ENCODE measurements at regions not wholly inside any gene's neighbourhood (a gene's known extent, or its start where the extent isn't known, plus 50 kb on each side); places are given as distances from the start of the nearest gene placed in this dataset.

GRCh38 chr4:24091639-24092233, 201.9 kb upstream of the PPARGC1A start:
- no peak for DNase-seq

GRCh38 chr4:24089851-24090534, 200.1 kb upstream of the PPARGC1A start:
- DNase-seq = no peak

- no peak for DNase-seq
These were observed 191.0 kb upstream of the PPARGC1A start for GRCh38 chr4:24080871-24081270.

- no peak for DNase-seq
These were observed 188.6 kb upstream of the PPARGC1A start for GRCh38 chr4:24078347-24078962.

GRCh38 chr4:24076811-24077210, 187.0 kb upstream of the PPARGC1A start:
- no peak for DNase-seq

- DNase-seq = no peak
These were observed 184.1 kb upstream of the PPARGC1A start for GRCh38 chr4:24073948-24074347.

GRCh38 chr4:24071612-24072372, 181.9 kb upstream of the PPARGC1A start:
- DNase-seq = no peak

GRCh38 chr4:24070117-24070516, 180.3 kb upstream of the PPARGC1A start:
- DNase-seq = no peak

- no peak for DNase-seq
These were observed 177.7 kb upstream of the PPARGC1A start for GRCh38 chr4:24067367-24068193.

GRCh38 chr4:24065974-24066373, 176.1 kb upstream of the PPARGC1A start:
- DNase-seq = no peak

GRCh38 chr4:24063731-24064130, 173.9 kb upstream of the PPARGC1A start:
- DNase-seq = no peak

- no peak for DNase-seq
These were observed 171.1 kb upstream of the PPARGC1A start for GRCh38 chr4:24060932-24061331.

GRCh38 chr4:24059839-24060238, 170.0 kb upstream of the PPARGC1A start:
- DNase-seq = no peak

GRCh38 chr4:24057915-24058559, 168.2 kb upstream of the PPARGC1A start:
- DNase-seq = no peak

GRCh38 chr4:24056289-24056688, 166.4 kb upstream of the PPARGC1A start:
- DNase-seq = no peak

- no peak for DNase-seq
These were observed 165.8 kb upstream of the PPARGC1A start for GRCh38 chr4:24055623-24056022.

- DNase-seq = no peak
These were observed 165.1 kb upstream of the PPARGC1A start for GRCh38 chr4:24054910-24055309.

- no peak for DNase-seq
These were observed 164.1 kb upstream of the PPARGC1A start for GRCh38 chr4:24053934-24054333.

GRCh38 chr4:24044610-24045589, 155.1 kb upstream of the PPARGC1A start:
- no peak for DNase-seq

GRCh38 chr4:24042094-24042493, 152.2 kb upstream of the PPARGC1A start:
- no peak for DNase-seq

GRCh38 chr4:24040811-24041210, 151.0 kb upstream of the PPARGC1A start:
- DNase-seq = no peak

Measured in suppressor macrophage treated with lipopolysaccharide for 1 hour (primary cell).